HCT116 (cell line): ENCODE measurements at regions not wholly inside any gene's neighbourhood (a gene's known extent, or its start where the extent isn't known, plus 50 kb on each side); places are given as distances from the start of the nearest gene placed in this dataset.

Experiments
- ATAC-seq: fragments of 200-7000 bp; cut with Tn5 transposase; 2 replicates; pipeline ENCODE4 v1.9.1; 2020; ENCODE audit warnings: mild to moderate bottlenecking, moderate library complexity
- BruUV-seq: library from RNA; stranded (reverse); fragments of 400-500 nt; replicated peaks from 2 replicates; lab custom pipeline; 2021; lab: Mats Ljungman, UMichigan
- CTCF ChIA-PET: fragments of 300-600 bp; sonication (Branson Sonifier 250); formaldehyde crosslinking; loops from one replicate; lab custom pipeline; 2021; ENCODE audit warnings: antibody characterized with exemption; lab: Charles Lee
- POLR2A ChIA-PET: fragments of 300-600, 350-600 bp; sonication (Branson Sonifier 250); formaldehyde crosslinking; loops from one replicate; lab custom pipeline; 2021; ENCODE audit warnings: antibody characterized with exemption; lab: Charles Lee
- RAD21 ChIA-PET, 2 experiments: fragments of 300-600 bp; sonication (Branson Sonifier 250); formaldehyde crosslinking; loops; one replicate each; lab custom pipeline; 2023; ENCODE audit warnings: low total read pairs in 2 of 2; ENCODE audit not compliant: uncharacterized antibody in 2 of 2, unreplicated experiment in 2 of 2, low non-redundant PET in 1 of 2; lab: Charles Lee
- DNase-seq: peaks from one replicate; pipeline ENCODE4 v3.0.0-alpha.2; 2010; ENCODE audit warnings: low read depth, low spot score
- H2AFZ ChIP-seq: fragments of 200-600 bp; shearing (Covaris generic), sonication (generic); 2 replicates; pipeline ENCODE4 v1.6.1; 2017; ENCODE audit warnings: low read depth, mixed run types, mixed read lengths, antibody characterized with exemption, low read length; ENCODE audit not compliant: poor library complexity, severe bottlenecking
- H3K27ac ChIP-seq: 2 replicates; pipeline ENCODE4 v1.5.1; 2012; ENCODE audit warnings: low read depth, low read length
- H3K27me3 ChIP-seq: fragments of 200-600 bp; sonication (generic); 2 replicates; pipeline ENCODE4 v1.6.1; 2016; ENCODE audit warnings: mixed run types, low read length, mixed read lengths; ENCODE audit not compliant: insufficient read depth
- H3K36me3 ChIP-seq, 2 experiments: fragments of 200-500 bp in 1 of 2; fragments of 200-600 bp in 1 of 2; sonication (Bioruptor generic) in 1 of 2; sonication (generic) in 1 of 2; 2 replicates each; pipeline versions ENCODE4 v1.5.1 to v1.6.1; 2014 to 2016; ENCODE audit warnings: low read length in 2 of 2, inconsistent platforms in 1 of 2, mixed read lengths in 1 of 2, mixed run types in 1 of 2; ENCODE audit not compliant: insufficient read depth in 2 of 2, control insufficient read depth in 1 of 2
- H3K4me1 ChIP-seq, 2 experiments: fragments of 200-600 bp in 1 of 2; sonication (generic) in 1 of 2; 2 replicates each; pipeline versions ENCODE4 v1.5.1 to v1.6.1; 2012 to 2017; ENCODE audit warnings: low read length in 2 of 2, inconsistent platforms in 1 of 2, mild to moderate bottlenecking in 1 of 2, mixed read lengths in 1 of 2, mixed run types in 1 of 2, moderate library complexity in 1 of 2; ENCODE audit not compliant: insufficient read depth in 2 of 2, control insufficient read depth in 1 of 2
- H3K4me2 ChIP-seq: fragments of 200-600 bp; sonication (generic); 2 replicates; pipeline ENCODE4 v1.6.1; 2017; ENCODE audit warnings: mixed run types, low read length, mixed read lengths
- H3K4me3 ChIP-seq, 2 experiments: fragments of 200-600 bp in 1 of 2; sonication (generic) in 1 of 2; replicated peaks in 1 of 2; 2 replicates each; pipeline ENCODE4 v1.5.1; 2011 to 2016; ENCODE audit warnings: low read length in 2 of 2, control low read depth in 1 of 2, low read depth in 1 of 2, mild to moderate bottlenecking in 1 of 2, mixed read lengths in 1 of 2, mixed run types in 1 of 2
- H3K79me2 ChIP-seq: fragments of 200-600 bp; sonication (generic); 2 replicates; pipeline ENCODE4 v1.6.1; 2017; ENCODE audit warnings: mild to moderate bottlenecking, mixed run types, low read length, moderate library complexity, mixed read lengths; ENCODE audit not compliant: insufficient read depth
- H3K9ac ChIP-seq: fragments of 200-600 bp; sonication (generic); 2 replicates; pipeline ENCODE4 v1.6.1; 2016; ENCODE audit warnings: low read length, mixed read lengths
- H3K9me2 ChIP-seq: fragments of 200-600 bp; sonication (generic), shearing (Covaris generic); 2 replicates; pipeline ENCODE4 v1.6.1; 2017; ENCODE audit warnings: mixed run types, mild to moderate bottlenecking, moderate library complexity; ENCODE audit not compliant: insufficient read depth
- H3K9me3 ChIP-seq, 2 experiments: fragments of 200-500 bp in 1 of 2; fragments of 200-600 bp in 1 of 2; sonication (Bioruptor generic) in 1 of 2; sonication (generic) in 1 of 2; 2 replicates each; pipeline ENCODE4 v1.6.1; 2014 to 2017; ENCODE audit warnings: low read length in 2 of 2, mixed read lengths in 2 of 2, inconsistent platforms in 1 of 2, low read depth in 1 of 2, mild to moderate bottlenecking in 1 of 2, mixed run types in 1 of 2, moderate library complexity in 1 of 2; ENCODE audit not compliant: control insufficient read depth in 1 of 2, insufficient read depth in 1 of 2
- H4K20me1 ChIP-seq: fragments of 200-600 bp; sonication (generic), shearing (Covaris generic); 2 replicates; pipeline ENCODE4 v1.6.1; 2017; ENCODE audit warnings: mixed run types, mild to moderate bottlenecking, moderate library complexity; ENCODE audit not compliant: insufficient read depth
- CEBPB ChIP-seq: IDR thresholded peaks from 2 replicates; pipeline ENCODE4 v1.6.1; 2012; ENCODE audit warnings: low read depth
- EGR1 ChIP-seq: IDR thresholded peaks from 2 replicates; pipeline ENCODE4 v1.6.1; 2012; ENCODE audit warnings: low read depth
- EZH2phosphoT487 ChIP-seq: fragments of 200-600 bp; IDR thresholded peaks from 2 replicates; pipeline ENCODE4 v1.6.1; 2018; ENCODE audit warnings: antibody characterized with exemption, borderline replicate concordance
- FOSL1 ChIP-seq: IDR thresholded peaks from 2 replicates; pipeline ENCODE4 v1.6.1; 2012; ENCODE audit warnings: low read depth
- JUND ChIP-seq: IDR thresholded peaks from 2 replicates; pipeline ENCODE4 v1.6.1; 2012
- POLR2AphosphoS5 ChIP-seq: IDR thresholded peaks from 2 replicates; pipeline ENCODE4 v1.6.1; 2011; ENCODE audit warnings: mild to moderate bottlenecking, low read depth, low read length, moderate library complexity
- SIN3A ChIP-seq: IDR thresholded peaks from 2 replicates; pipeline ENCODE4 v1.6.1; 2012; ENCODE audit warnings: low read depth
- SP1 ChIP-seq: IDR thresholded peaks from 2 replicates; pipeline ENCODE4 v1.6.1; 2012; ENCODE audit warnings: low read depth
- SRF ChIP-seq: IDR thresholded peaks from 2 replicates; pipeline ENCODE4 v1.6.1; 2012; ENCODE audit warnings: low read depth
- TCF7L2 ChIP-seq: IDR thresholded peaks from 2 replicates; pipeline ENCODE4 v1.7.0; 2011; ENCODE audit warnings: borderline replicate concordance, inconsistent platforms; ENCODE audit not compliant: insufficient read depth, insufficient read length; ENCODE audit errors: extremely low read depth
- YY1 ChIP-seq: IDR thresholded peaks from 2 replicates; pipeline ENCODE4 v1.6.1; 2011; ENCODE audit warnings: low read length, low read depth, moderate library complexity, mild to moderate bottlenecking; ENCODE audit not compliant: insufficient replicate concordance; ENCODE audit errors: extremely low read depth
- ZNF274 ChIP-seq: fragments of 200-500 bp; sonication (Bioruptor generic); IDR thresholded peaks from 2 replicates; pipeline ENCODE4 v1.6.1; 2014; ENCODE audit warnings: mild to moderate bottlenecking, low read depth, low read length, inconsistent platforms
- intact Hi-C: fragments of 100-400 bp; cut with micrococcal nuclease; formaldehyde crosslinking; loops from 2 replicates; pipeline ENCODE4 v1.10.0; 2022
- TF ChIP-seq, protein P1 (sequence below): IDR thresholded peaks from 2 replicates; pipeline ENCODE4 v1.6.1; 2011; ENCODE audit warnings: mild to moderate bottlenecking, low read length, moderate library complexity; ENCODE audit not compliant: insufficient replicate concordance; ENCODE audit errors: extremely low read depth

DNA sequence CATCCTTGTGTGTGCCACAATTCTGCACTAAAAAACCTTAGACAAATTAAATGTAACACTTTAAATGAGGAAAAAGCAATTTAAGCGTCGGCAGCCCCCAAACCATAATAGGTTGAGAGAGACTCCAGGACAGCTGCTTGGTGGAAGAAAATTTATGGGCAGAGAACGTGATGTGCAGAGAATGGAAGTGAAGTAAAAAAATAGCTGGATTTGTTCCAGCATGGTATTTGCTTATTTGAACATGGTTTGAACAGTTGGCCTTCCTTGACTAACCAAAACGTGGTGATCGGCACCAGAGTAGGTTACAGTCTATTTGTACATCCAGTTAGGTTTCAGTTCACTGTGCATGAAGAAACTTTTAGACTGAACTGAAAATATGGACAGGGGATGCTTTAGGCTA, 343.0 kb upstream of the CPEB2 start (continued):
- TF ChIP-seq POLR2AphosphoS5 (no peak), JUND (no peak), TCF7L2 (no peak), YY1 (no peak), SIN3A (no peak), FOSL1 (no peak), CEBPB (no peak), SRF (no peak), EZH2phosphoT487 (no peak), EGR1 (no peak), ZNF274 (no peak)
- TF ChIP-seq, protein P1, sequence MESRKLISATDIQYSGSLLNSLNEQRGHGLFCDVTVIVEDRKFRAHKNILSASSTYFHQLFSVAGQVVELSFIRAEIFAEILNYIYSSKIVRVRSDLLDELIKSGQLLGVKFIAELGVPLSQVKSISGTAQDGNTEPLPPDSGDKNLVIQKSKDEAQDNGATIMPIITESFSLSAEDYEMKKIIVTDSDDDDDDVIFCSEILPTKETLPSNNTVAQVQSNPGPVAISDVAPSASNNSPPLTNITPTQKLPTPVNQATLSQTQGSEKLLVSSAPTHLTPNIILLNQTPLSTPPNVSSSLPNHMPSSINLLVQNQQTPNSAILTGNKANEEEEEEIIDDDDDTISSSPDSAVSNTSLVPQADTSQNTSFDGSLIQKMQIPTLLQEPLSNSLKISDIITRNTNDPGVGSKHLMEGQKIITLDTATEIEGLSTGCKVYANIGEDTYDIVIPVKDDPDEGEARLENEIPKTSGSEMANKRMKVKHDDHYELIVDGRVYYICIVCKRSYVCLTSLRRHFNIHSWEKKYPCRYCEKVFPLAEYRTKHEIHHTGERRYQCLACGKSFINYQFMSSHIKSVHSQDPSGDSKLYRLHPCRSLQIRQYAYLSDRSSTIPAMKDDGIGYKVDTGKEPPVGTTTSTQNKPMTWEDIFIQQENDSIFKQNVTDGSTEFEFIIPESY, result no peak
- TF ChIP-seq, all 23 proteins: peak for 0

DNA sequence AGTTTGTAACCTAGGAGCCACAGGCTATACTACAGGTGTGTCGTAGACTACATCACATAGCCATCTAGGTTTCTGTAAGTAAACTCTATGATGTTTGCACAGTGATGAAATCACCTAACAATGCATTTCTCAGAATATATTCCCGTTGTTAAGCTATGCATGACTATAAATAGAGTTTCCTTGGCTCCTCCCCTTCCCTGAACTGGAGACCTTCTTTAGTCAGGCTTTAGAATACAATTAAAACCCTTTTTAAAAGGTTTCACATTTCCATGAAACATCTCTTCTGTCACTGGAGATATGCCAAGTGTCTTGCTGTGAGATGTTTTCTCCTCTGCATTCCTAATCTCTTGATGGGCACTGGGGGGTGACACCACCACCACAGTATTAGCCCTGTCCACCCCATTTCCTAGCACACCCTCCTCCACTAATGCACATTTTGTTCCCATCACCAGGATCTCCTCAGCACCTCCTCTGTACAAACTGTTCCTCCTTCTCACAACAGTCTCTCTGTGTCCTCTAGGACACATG, 334.6 kb upstream of the CPEB2 start:
- ChIA-PET RAD21 (no interaction called here), CTCF (no interaction called here), POLR2A (no interaction called here)
- ATAC-seq (no peak), DNase-seq (no peak)
- Histone ChIP-seq H3K36me3 (no peaks in the 10 kb centered on the region), H3K4me2 (no peak overlapping the region), H3K4me1 (no peaks in the 10 kb centered on the region), H3K9ac (no peak overlapping the region), H3K9me2 (no peaks in the 10 kb centered on the region), H3K4me3 (no peak overlapping the region), H3K27me3 (no peaks in the 10 kb centered on the region), H3K27ac (no peak overlapping the region), H2AFZ (no peak overlapping the region), H3K79me2 (no peaks in the 10 kb centered on the region)
- intact Hi-C loops, result no loop called here
- TF ChIP-seq SP1, result no peak
- TF ChIP-seq, all 23 proteins: peak for 0
- no TSS peak for BruUV-seq
- Histone ChIP-seq H3K9me3 (no peaks in the 10 kb centered on the region; a peak in 1 of 4 replicates), H4K20me1 (no peaks in the 10 kb centered on the region)
